GM23248 (cell line): ENCODE measurements at regions not wholly inside any gene's neighbourhood (a gene's known extent, or its start where the extent isn't known, plus 50 kb on each side); places are given as distances from the start of the nearest gene placed in this dataset.
"Not testable (repeated sequence)": the region's sequence is repeated elsewhere in the genome, so short reads cannot be mapped to it uniquely, and the experiment has no call there.

ENCODE experiments used
- DNase-seq: peaks from one replicate; pipeline ENCODE4 v3.0.0-alpha.2; 2015
- H2AFZ ChIP-seq: fragments of 200-600 bp; sonication (generic); 2 replicates; pipeline ENCODE4 v1.6.1; 2016; ENCODE audit warnings: antibody characterized with exemption
- H3F3A ChIP-seq: fragments of 200-600 bp; sonication (generic); 2 replicates; pipeline ENCODE4 v1.6.1; 2016; ENCODE audit warnings: mild to moderate bottlenecking, antibody characterized with exemption, mixed run types; ENCODE audit not compliant: insufficient read depth
- H3K27ac ChIP-seq: fragments of 200-600 bp; sonication (generic); 2 replicates; pipeline ENCODE4 v1.5.1; 2016; ENCODE audit warnings: mild to moderate bottlenecking
- H3K27me3 ChIP-seq: fragments of 200-600 bp; sonication (generic); replicated peaks from 2 replicates; pipeline ENCODE4 v1.6.1; 2016; ENCODE audit warnings: mild to moderate bottlenecking; ENCODE audit not compliant: insufficient read depth
- H3K36me3 ChIP-seq: fragments of 200-600 bp; sonication (generic); 2 replicates; pipeline ENCODE4 v1.6.1; 2016; ENCODE audit warnings: low read depth, mild to moderate bottlenecking
- H3K4me1 ChIP-seq: fragments of 200-600 bp; sonication (generic); 2 replicates; pipeline ENCODE4 v1.6.1; 2016; ENCODE audit warnings: mild to moderate bottlenecking; ENCODE audit not compliant: insufficient read depth
- H3K4me2 ChIP-seq: fragments of 200-600 bp; sonication (generic); one replicate; pipeline ENCODE4 v1.6.1; 2016; ENCODE audit warnings: mild to moderate bottlenecking; ENCODE audit not compliant: unreplicated experiment
- H3K4me3 ChIP-seq: fragments of 200-600 bp; sonication (generic); 2 replicates; pipeline ENCODE4 v1.5.1; 2016; ENCODE audit warnings: mild to moderate bottlenecking
- H3K79me2 ChIP-seq: fragments of 200-600 bp; sonication (generic); 2 replicates; pipeline ENCODE4 v1.6.1; 2016; ENCODE audit warnings: mild to moderate bottlenecking; ENCODE audit not compliant: insufficient read depth
- H3K9ac ChIP-seq: fragments of 200-600 bp; sonication (generic); 2 replicates; pipeline ENCODE4 v1.6.1; 2016; ENCODE audit warnings: mild to moderate bottlenecking
- H3K9me2 ChIP-seq: fragments of 200-600 bp; sonication (generic); 2 replicates; pipeline ENCODE4 v1.6.1; 2016; ENCODE audit warnings: mixed run types, mild to moderate bottlenecking, moderate library complexity; ENCODE audit not compliant: insufficient read depth
- H3K9me3 ChIP-seq: fragments of 200-600 bp; sonication (generic); one replicate; pipeline ENCODE4 v1.6.1; 2017; ENCODE audit warnings: low read depth
- H4K20me1 ChIP-seq: fragments of 200-600 bp; sonication (generic); 2 replicates; pipeline ENCODE4 v1.6.0; 2016; ENCODE audit not compliant: insufficient read depth
- EZH2 ChIP-seq: fragments of 200-600 bp; sonication (generic); IDR thresholded peaks from 2 replicates; pipeline ENCODE4 v1.6.1; 2018; ENCODE audit warnings: antibody characterized with exemption, mild to moderate bottlenecking; ENCODE audit not compliant: insufficient read depth, poor library complexity, severe bottlenecking
- EZH2phosphoT487 ChIP-seq: fragments of 200-600 bp; sonication (generic); IDR thresholded peaks from 2 replicates; pipeline ENCODE4 v1.6.1; 2018; ENCODE audit warnings: antibody characterized with exemption, moderate library complexity, mild to moderate bottlenecking, low read depth; ENCODE audit not compliant: insufficient read depth
- WGBS, 2 experiments: methylation state at CpG; one replicate each; pipeline ENCODE4 v1.1.6; 2015 to 2017; ENCODE audit warnings: low lambda C conversion rate in 2 of 2, low coverage in 1 of 2; ENCODE audit errors: missing lambda C conversion rate in 2 of 2; 5-methylcytosine and 5-hydroxymethylcytosine counted together
- in situ Hi-C: fragments of 300-500 bp; cut with MboI; formaldehyde crosslinking; loops from 2 replicates; pipeline ENCODE4 v1.15.0; 2020

DNA sequence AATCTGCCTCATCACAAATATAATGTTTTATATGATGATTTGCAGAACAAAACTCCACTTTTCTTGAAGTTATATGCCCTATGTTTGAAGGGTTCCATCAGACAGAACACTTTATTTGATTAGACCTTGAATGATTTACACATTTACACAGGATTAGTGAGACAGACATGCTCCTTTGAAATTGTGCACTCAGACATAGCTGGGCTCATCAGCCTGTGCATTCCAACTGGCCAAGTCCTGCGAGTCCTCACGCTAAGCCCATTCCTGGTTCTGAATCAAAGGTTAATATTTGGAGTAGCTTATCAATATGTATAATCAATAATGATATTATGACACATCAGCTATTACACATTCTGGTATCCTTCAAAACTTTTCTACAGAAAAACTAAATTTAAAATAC is 173.6 kb downstream of the MBL2 start:
- Histone ChIP-seq H3K27ac (no peak overlapping the region), H3K36me3 (no peaks in the 10 kb centered on the region), H3K9ac (no peak overlapping the region), H3K4me3 (no peak overlapping the region), H3K79me2 (no peaks in the 10 kb centered on the region), H3K4me1 (peaks cover 21% of the 10 kb centered on the region), H2AFZ (no peak overlapping the region), H4K20me1 (no peaks in the 10 kb centered on the region), H3K4me2 (no peak overlapping the region), H3K27me3 (no peaks in the 10 kb centered on the region), H3K9me3 (no peaks in the 10 kb centered on the region), H3K9me2 (no peaks in the 10 kb centered on the region), H3F3A (no peaks in the 10 kb centered on the region)
- no peak for DNase-seq
- in situ Hi-C loops = no loop called here
- TF ChIP-seq EZH2phosphoT487 (no peak), EZH2 (no peak)
- 100% methylated on average over 2 of the region's 2 CpGs for WGBS, 2 experiments

DNA sequence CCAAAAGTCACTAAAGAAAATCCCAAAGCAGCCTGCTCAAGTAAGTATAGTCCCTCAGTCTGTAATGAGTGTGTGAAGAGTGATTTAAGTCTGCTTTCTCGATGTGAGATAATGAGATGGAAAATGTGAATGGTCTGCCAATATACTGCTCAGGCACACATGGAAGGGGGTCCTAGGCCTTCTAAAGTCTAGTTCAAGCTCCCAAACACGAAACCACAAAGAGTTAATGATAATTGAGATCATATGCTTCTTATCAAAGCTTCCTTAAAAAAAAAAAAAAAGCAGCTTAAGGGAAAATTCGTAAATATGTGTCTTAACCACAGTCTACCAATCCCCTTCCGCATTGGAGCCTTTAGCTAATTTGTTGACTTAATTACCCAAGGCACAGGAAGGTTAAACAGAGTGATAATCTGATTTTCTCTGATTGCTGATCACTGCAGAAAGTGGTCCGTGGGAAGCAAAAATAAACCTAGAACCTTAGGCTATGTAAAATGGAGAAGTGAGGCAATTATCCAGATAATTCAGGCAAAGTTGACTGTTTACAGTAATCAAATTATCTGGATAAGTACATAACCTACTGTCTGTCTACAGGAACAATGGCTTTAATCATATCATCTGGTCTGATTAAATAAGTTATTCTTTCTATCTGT is 172.9 kb downstream of the MBL2 start:
- no peak overlapping the region for H3K4me3 ChIP-seq
- no peaks in the 10 kb centered on the region for H4K20me1 ChIP-seq
- peaks cover 21% of the 10 kb centered on the region for H3K4me1 ChIP-seq
- H3K9me2 ChIP-seq = no peaks in the 10 kb centered on the region
- H3F3A ChIP-seq = no peaks in the 10 kb centered on the region
- no peaks in the 10 kb centered on the region for H3K9me3 ChIP-seq
- H3K9ac ChIP-seq = no peak overlapping the region
- no peaks in the 10 kb centered on the region for H3K36me3 ChIP-seq
- WGBS, 2 experiments = 63 to 67% methylated on average over 5 of the region's 5 CpGs
- no peaks in the 10 kb centered on the region for H3K27me3 ChIP-seq
- no peaks in the 10 kb centered on the region for H3K79me2 ChIP-seq
- H2AFZ ChIP-seq = 0 out of 2 replicates have a peak overlapping the region, but pooled peaks have one; percentile 7
- H3K4me2 ChIP-seq = no peak overlapping the region
- TF ChIP-seq EZH2phosphoT487 (no peak), EZH2 (no peak)
- DNase-seq = no peak
- H3K27ac ChIP-seq = no peak overlapping the region
- in situ Hi-C loops = no loop called here

DNA sequence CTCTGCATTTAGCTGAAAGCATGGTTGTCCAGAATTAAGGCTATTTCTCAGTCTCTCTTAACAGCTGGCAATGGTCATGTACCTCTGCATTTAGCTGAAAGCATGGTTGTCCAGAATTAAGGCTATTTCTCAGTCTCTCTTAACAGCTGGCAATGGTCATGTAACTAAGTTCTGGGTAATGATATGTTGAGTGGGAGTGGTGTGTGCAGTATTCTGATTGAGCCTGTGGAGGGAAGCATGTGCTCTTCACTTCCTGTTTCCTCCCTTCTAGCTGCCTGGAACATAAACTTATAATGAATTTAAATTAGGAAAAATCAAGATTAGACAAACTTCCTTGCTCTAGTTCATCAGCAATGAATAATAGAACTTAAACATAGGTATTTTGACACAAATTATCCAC is 168.5 kb downstream of the MBL2 start:
- H3K36me3 ChIP-seq, H3K9me2 ChIP-seq, H3K27ac ChIP-seq, H3K9ac ChIP-seq, H3K4me1 ChIP-seq, H3K4me2 ChIP-seq, H3F3A ChIP-seq, H2AFZ ChIP-seq, H4K20me1 ChIP-seq, in situ Hi-C loops, H3K4me3 ChIP-seq, DNase-seq, H3K27me3 ChIP-seq, H3K79me2 ChIP-seq, H3K9me3 ChIP-seq: not testable (repeated sequence)

DNA sequence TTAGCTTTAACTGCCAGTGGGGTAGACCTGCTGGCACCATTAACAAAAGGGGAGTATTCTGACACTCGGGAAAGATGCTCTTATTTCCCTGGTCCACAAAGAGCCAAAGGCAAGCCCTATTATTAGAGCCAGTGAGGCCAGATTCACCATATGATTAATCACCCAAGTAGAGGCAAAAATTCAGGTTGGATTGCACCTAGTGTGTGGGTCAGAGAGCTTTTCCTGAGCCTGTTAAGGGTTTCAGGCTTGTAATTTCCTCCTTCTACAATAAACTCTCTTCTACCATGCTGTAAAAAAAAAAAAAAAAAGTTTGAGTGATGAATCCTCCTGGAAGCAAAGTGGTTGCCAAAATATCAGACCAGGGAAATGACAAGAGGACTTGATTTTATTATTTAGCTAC is 163.5 kb downstream of the MBL2 start:
- Histone ChIP-seq H2AFZ (no peak overlapping the region), H3K9ac (no peak overlapping the region), H3K36me3 (no peaks in the 10 kb centered on the region), H3K79me2 (no peaks in the 10 kb centered on the region), H4K20me1 (no peaks in the 10 kb centered on the region), H3K27ac (no peak overlapping the region), H3K4me3 (no peak overlapping the region), H3K9me3 (no peaks in the 10 kb centered on the region), H3K27me3 (no peaks in the 10 kb centered on the region), H3K9me2 (no peaks in the 10 kb centered on the region), H3K4me1 (peaks cover 9% of the 10 kb centered on the region; the same call in 1 of the 2 replicates), H3F3A (no peaks in the 10 kb centered on the region), H3K4me2 (no peak overlapping the region)
- in situ Hi-C loops = no loop called here
- TF ChIP-seq EZH2phosphoT487 (no peak), EZH2 (no peak)
- WGBS, 2 experiments = 11 to 23% methylated on average over 1 of the region's 1 CpG
- peak; percentile 18 for DNase-seq

DNA sequence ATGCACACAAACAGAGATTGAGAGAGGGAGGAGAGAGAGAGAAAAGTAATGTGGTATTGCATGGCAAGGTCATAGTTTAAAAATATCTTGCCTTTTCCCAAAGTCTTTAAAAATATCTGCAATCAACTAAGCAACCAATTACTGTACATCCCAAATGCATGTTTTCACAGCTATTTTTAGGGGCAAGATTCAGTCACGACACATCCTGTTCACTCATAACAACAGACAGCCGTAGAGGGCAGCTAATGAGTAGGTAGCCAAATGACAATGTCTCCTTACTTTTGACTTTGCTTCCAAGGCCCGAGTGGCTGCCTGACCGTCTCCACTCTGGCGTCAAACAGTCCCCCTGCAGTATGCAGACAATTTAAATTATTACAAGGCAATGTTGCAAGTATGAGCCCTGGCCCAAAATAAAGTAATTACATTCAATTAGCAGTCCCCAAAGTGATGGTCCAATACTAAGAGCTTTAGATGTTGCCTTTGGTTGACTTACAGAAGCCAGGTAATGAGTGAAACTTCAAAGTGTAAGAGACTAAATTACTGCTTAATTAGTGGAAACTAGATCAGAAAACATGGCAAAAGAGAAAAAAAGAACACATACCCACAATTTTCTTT is 162.9 kb downstream of the MBL2 start:
- H3K4me1 ChIP-seq = peaks cover 10% of the 10 kb centered on the region; the same call in 1 of the 2 replicates
- in situ Hi-C loops = no loop called here
- H3K27ac ChIP-seq = no peak overlapping the region

More for the DNA sequence above, 162.9 kb downstream of the MBL2 start:
- H3K27me3 ChIP-seq = no peaks in the 10 kb centered on the region
- H2AFZ ChIP-seq = peak overlapping the region; percentile 5; the same call in 1 of the 2 replicates
- H4K20me1 ChIP-seq = no peaks in the 10 kb centered on the region
- H3K9ac ChIP-seq = no peak overlapping the region
- no peaks in the 10 kb centered on the region for H3K9me2 ChIP-seq
- no peaks in the 10 kb centered on the region for H3K9me3 ChIP-seq
- no peaks in the 10 kb centered on the region for H3K36me3 ChIP-seq
- DNase-seq = no peak
- no peak for TF ChIP-seq EZH2
- TF ChIP-seq EZH2phosphoT487 = no peak
- WGBS, 2 experiments = 71 to 73% methylated on average over 5 of the region's 5 CpGs
- no peaks in the 10 kb centered on the region for H3F3A ChIP-seq
- H3K4me2 ChIP-seq = no peak overlapping the region
- H3K79me2 ChIP-seq = no peaks in the 10 kb centered on the region
- H3K4me3 ChIP-seq = no peak overlapping the region
